ENCODE measurements at regions not wholly inside any gene's neighbourhood (a gene's known extent, or its start where the extent isn't known, plus 50 kb on each side); places are given as distances from the start of the nearest gene placed in this dataset.

DNA sequence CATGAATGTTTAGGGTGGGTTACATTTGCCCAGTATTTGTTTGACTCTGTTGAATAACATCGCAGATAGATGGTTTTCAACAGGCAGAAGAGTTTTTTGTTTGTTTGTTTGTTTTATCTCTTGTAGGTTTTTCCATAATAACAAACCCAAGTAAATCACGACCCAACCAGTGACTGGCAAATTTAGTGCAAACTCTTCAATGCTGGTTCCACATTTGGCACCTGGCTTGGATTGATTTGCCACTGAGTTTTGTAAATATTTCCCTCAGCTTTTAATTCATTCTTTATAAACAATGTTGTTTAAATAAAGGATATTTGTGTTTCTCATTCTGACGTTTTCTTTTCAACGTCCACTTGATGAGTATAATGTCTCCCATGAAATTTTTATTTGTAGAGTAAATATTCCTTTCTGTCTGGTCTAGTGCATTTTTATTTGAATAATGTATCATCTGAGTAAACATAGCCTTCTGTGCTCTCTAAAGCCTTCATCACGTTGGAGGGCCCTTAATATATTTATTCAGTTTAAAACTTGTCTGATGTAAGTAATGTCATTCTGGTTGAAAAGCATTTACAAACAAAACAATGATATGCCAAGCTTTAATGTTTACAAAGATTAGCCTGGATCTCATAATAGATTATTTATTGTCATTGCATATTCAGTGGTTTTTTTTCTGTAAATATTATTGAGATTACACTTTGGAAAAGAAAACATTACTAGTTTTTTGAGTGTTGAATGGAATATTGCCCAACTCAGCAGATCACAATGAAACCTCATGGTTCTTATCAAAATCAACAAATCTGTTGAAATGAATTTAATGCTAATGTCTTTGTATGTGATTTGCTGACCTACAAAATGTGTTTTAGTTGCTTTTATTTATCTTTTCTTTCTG lies 90.4 kb upstream of the PEG3 start:
- H3K27ac ChIP-seq = no peak overlapping the region
- ATAC-seq (no peak), DNase-seq (no peak)
- 26 to 28% methylated on average over 5 of the region's 5 CpGs for WGBS, 2 donors
- intact Hi-C loops (cut with DNase I) = no loop called here
- no peaks in the 10 kb centered on the region for H3K27me3 ChIP-seq
- TF ChIP-seq POLR2A (IDR thresholded peaks at IDR 0.05) = no peak
- TF ChIP-seq, protein P1, sequence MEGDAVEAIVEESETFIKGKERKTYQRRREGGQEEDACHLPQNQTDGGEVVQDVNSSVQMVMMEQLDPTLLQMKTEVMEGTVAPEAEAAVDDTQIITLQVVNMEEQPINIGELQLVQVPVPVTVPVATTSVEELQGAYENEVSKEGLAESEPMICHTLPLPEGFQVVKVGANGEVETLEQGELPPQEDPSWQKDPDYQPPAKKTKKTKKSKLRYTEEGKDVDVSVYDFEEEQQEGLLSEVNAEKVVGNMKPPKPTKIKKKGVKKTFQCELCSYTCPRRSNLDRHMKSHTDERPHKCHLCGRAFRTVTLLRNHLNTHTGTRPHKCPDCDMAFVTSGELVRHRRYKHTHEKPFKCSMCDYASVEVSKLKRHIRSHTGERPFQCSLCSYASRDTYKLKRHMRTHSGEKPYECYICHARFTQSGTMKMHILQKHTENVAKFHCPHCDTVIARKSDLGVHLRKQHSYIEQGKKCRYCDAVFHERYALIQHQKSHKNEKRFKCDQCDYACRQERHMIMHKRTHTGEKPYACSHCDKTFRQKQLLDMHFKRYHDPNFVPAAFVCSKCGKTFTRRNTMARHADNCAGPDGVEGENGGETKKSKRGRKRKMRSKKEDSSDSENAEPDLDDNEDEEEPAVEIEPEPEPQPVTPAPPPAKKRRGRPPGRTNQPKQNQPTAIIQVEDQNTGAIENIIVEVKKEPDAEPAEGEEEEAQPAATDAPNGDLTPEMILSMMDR (IDR thresholded peaks at IDR 0.05) = no peak
- no peak overlapping the region for H3K4me3 ChIP-seq
- no peaks in the 10 kb centered on the region for H3K36me3 ChIP-seq (replicated peaks in 1 of 2; ENCODE audit: insufficient read depth in 1 of 2, low read depth in 2 of 2)
- H3K9me3 ChIP-seq = no peaks in the 10 kb centered on the region
- H3K4me1 ChIP-seq = no peaks in the 10 kb centered on the region

DNA sequence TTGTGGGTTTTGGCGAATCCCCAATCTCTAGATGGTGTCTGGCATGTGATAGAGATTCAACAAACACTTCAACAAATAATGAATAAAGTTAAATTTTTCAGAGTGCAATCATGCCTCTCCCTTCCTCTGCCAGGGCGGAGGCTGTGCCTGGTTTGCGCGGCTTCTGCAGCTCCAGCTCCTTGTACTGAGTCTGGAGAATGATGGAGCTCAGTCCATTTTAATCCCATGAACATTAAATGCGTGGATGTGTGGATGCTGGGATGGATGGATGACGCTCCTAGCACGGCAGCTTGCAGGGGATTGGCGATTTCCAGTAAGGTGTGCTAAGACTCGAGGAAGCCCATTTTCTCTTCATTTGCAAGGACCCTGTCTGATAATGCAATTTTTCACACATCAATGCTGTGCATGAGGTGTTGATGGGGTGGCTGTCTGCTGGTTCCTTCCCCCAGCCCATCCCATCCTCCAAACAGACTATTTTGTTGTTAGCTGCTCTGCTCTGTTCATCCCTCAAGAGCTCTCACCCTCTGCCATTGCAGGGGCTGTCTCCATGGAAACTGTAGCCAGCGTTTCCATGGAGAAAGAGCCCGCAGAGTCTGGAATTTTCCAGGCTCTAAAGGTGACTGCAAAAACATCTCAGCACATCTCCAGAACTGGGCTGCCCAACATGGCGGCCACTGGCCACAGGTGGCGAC lies 92.6 kb upstream of the PEG3 start:
- Histone ChIP-seq H3K4me3 (no peak overlapping the region), H3K27me3 (no peaks in the 10 kb centered on the region), H3K9me3 (no peaks in the 10 kb centered on the region), H3K4me1 (no peaks in the 10 kb centered on the region), H3K36me3 (replicated peaks in 1 of 2; ENCODE audit: insufficient read depth in 1 of 2, low read depth in 2 of 2) (no peaks in the 10 kb centered on the region), H3K27ac (no peak overlapping the region)
- no peak for ATAC-seq
- intact Hi-C loops (cut with DNase I) = no loop called here
- WGBS, 2 donors = 52 to 54% methylated on average over 13 of the region's 13 CpGs
- TF ChIP-seq, protein P1 (IDR thresholded peaks at IDR 0.05) = no peak
- DNase-seq = no peak

DNA sequence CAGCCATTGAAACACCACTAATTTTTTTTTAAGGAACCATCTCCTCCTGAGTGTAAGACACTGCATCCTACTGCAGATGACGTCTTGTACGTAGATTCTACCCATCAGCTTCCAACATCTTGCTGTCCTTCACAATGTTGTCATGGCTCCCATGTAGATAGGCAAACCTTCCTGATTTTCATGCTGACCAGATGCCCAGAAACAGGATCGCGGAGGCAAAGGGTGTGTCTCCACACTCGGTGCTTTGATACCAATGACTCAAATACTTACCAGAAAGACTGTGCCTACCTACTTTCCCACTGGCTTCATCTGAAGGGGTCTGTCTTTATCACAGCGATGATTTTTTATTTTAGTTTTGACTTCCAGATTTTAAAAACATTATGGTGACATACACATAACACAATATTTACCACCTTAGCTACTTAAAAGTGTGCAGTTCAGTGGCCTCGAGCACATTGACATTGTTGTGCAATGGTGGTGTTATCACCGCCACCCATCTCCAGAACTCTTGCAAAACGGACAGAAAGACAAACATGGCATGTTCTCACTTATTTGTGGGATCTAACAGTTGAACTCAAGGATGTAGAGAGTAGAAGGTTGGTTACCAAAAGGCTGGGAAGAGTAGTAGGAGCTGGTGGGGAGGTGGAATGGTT lies 94.0 kb upstream of the PEG3 start:
- Histone ChIP-seq H3K4me1 (no peaks in the 10 kb centered on the region), H3K27me3 (no peaks in the 10 kb centered on the region), H3K36me3 (replicated peaks in 1 of 2; ENCODE audit: insufficient read depth in 1 of 2, low read depth in 2 of 2) (no peaks in the 10 kb centered on the region), H3K4me3 (no peak overlapping the region), H3K9me3 (no peaks in the 10 kb centered on the region), H3K27ac (no peak overlapping the region)
- TF ChIP-seq, protein P1 (IDR thresholded peaks at IDR 0.05) = no peak
- TF ChIP-seq POLR2A (IDR thresholded peaks at IDR 0.05) = no peak
- 56% methylated on average over 9 of the region's 9 CpGs for whole genome bisulfite sequencing, 2 donors
- intact Hi-C loops (cut with DNase I) = no loop called here
- DNase-seq = no peak
- no peak for ATAC-seq

DNA sequence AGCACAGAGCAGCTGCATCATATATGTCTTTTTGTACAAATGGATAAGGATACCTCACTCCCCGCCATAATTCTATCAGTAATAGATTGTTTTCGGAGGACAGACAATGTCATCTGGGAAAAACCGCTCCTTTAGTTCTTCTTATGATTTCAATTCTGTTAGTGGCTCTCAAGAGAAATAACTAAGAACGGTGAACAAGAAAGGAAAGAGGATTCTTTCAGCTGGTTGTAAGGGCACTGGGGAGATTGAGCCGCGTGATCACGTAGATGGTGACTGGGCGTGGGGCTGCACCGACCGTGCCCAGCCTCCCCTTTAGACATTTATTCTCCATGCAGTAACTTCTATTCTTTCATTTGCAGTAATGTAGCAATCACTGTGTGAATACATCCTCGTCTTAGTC lies 99.4 kb upstream of the PEG3 start:
- intact Hi-C loops (cut with DNase I) = no loop called here
- Histone ChIP-seq H3K36me3 (replicated peaks in 1 of 2; ENCODE audit: insufficient read depth in 1 of 2, low read depth in 2 of 2) (no peaks in the 10 kb centered on the region), H3K4me1 (no peaks in the 10 kb centered on the region), H3K27me3 (no peaks in the 10 kb centered on the region), H3K9me3 (no peaks in the 10 kb centered on the region), H3K27ac (no peak overlapping the region), H3K4me3 (no peak overlapping the region)
- no peak for TF ChIP-seq POLR2A (IDR thresholded peaks at IDR 0.05)
- TF ChIP-seq, protein P1 (IDR thresholded peaks at IDR 0.05) = no peak
- ATAC-seq (no peak), DNase-seq (no peak)
- WGBS, 2 donors = 82 to 87% methylated on average over 11 of the region's 11 CpGs

Measured in body of pancreas (tissue), 4 donors.